GM19397 (cell line): ENCODE measurements at regions not wholly inside any gene's neighbourhood (a gene's known extent, or its start where the extent isn't known, plus 50 kb on each side); places are given as distances from the start of the nearest gene placed in this dataset.
"Not testable (repeated sequence)": the region's sequence is repeated elsewhere in the genome, so short reads cannot be mapped to it uniquely, and the experiment has no call there.

Source experiments
- ATAC-seq: cut with Tn5 transposase; IDR thresholded peaks from one replicate; pipeline ENCODE4 v1.9.1; 2021; ENCODE audit warnings: mild to moderate bottlenecking, moderate library complexity; ENCODE audit not compliant: unreplicated experiment

GRCh38 chr3:33919312-33920120 lies 121.1 kb downstream of the PDCD6IP start:
- no peak for ATAC-seq

- no peak for ATAC-seq
These were observed 122.1 kb downstream of the PDCD6IP start for GRCh38 chr3:33920511-33920910.

- ATAC-seq = no peak
These were observed 123.2 kb downstream of the PDCD6IP start for GRCh38 chr3:33921608-33922007.

GRCh38 chr3:33926998-33927605 lies 128.7 kb downstream of the PDCD6IP start:
- no peak for ATAC-seq

GRCh38 chr3:33929813-33930212 lies 131.4 kb downstream of the PDCD6IP start:
- no peak for ATAC-seq

- no peak for ATAC-seq
These were observed 133.1 kb downstream of the PDCD6IP start for GRCh38 chr3:33931512-33931911.

GRCh38 chr3:33932010-33932764 lies 133.8 kb downstream of the PDCD6IP start:
- ATAC-seq = no peak

GRCh38 chr3:33936171-33936920 lies 137.9 kb downstream of the PDCD6IP start:
- no peak for ATAC-seq

GRCh38 chr3:33936921-33937525 lies 138.6 kb downstream of the PDCD6IP start:
- ATAC-seq = no peak

- ATAC-seq = no peak
These were observed 139.2 kb downstream of the PDCD6IP start for GRCh38 chr3:33937628-33938027.

- no peak for ATAC-seq
These were observed 141.7 kb downstream of the PDCD6IP start for GRCh38 chr3:33940149-33940548.

- no peak for ATAC-seq
These were observed 142.3 kb downstream of the PDCD6IP start for GRCh38 chr3:33940736-33941135.

- no peak for ATAC-seq
These were observed 143.4 kb downstream of the PDCD6IP start for GRCh38 chr3:33941804-33942203.

GRCh38 chr3:33942483-33943150 lies 144.2 kb downstream of the PDCD6IP start:
- ATAC-seq = no peak

- no peak for ATAC-seq
These were observed 144.8 kb downstream of the PDCD6IP start for GRCh38 chr3:33943277-33943676.

- not testable (repeated sequence) for ATAC-seq
These were observed 148.2 kb downstream of the PDCD6IP start for GRCh38 chr3:33946612-33947011.

GRCh38 chr3:33947272-33948195 lies 149.1 kb downstream of the PDCD6IP start:
- no peak for ATAC-seq

GRCh38 chr3:33949074-33949473 lies 150.6 kb downstream of the PDCD6IP start:
- ATAC-seq = no peak

GRCh38 chr3:33954956-33955355 lies 156.5 kb downstream of the PDCD6IP start:
- no peak for ATAC-seq
